Heart left ventricle (tissue), 16 donors: ENCODE measurements at regions not wholly inside any gene's neighbourhood (a gene's known extent, or its start where the extent isn't known, plus 50 kb on each side); places are given as distances from the start of the nearest gene placed in this dataset.

ENCODE experiments used
- ATAC-seq, 4 donors: fragments of 200-7000 bp; cut with Tn5 transposase; one replicate each; pipeline ENCODE4 v1.9.1; 2020 to 2022; ENCODE audit warnings: moderate library complexity in 4 of 4, mild to moderate bottlenecking in 3 of 4, moderate number of reproducible peaks in 1 of 4
- DNase-seq, 5 donors: peaks; one replicate each; pipeline ENCODE4 v3.0.0-alpha.2; 2020
- H3K27ac ChIP-seq, 12 donors: fragments of 200-600 bp; sonication (generic) in 4 of 12; one replicate each; pipeline versions ENCODE4 v1.5.0 to v1.8.0; 2016 to 2022; ENCODE audit warnings: mild to moderate bottlenecking in 2 of 12
- H3K27me3 ChIP-seq, 9 donors: fragments of 200-600 bp; sonication (generic) in 2 of 9; one replicate each; pipeline versions ENCODE4 v1.5.1 to v1.8.0; 2016 to 2022; ENCODE audit warnings: mild to moderate bottlenecking in 3 of 9
- H3K36me3 ChIP-seq, 9 donors: fragments of 200-600 bp; sonication (generic) in 2 of 9; one replicate each; pipeline versions ENCODE4 v1.5.0 to v1.8.0; 2018 to 2022; ENCODE audit warnings: mild to moderate bottlenecking in 2 of 9
- H3K4me1 ChIP-seq, 12 donors: fragments of 200-600 bp; sonication (generic) in 4 of 12; one replicate each; pipeline versions ENCODE4 v1.5.0 to v1.8.0; 2016 to 2022; ENCODE audit warnings: mild to moderate bottlenecking in 3 of 12
- H3K4me3 ChIP-seq, 12 donors: fragments of 200-600 bp; sonication (generic) in 4 of 12; one replicate each; pipeline versions ENCODE4 v1.5.0 to v1.8.0; 2017 to 2022; ENCODE audit warnings: mild to moderate bottlenecking in 9 of 12, moderate library complexity in 4 of 12
- H3K9me3 ChIP-seq, 12 donors: fragments of 200-600 bp; sonication (generic) in 4 of 12; one replicate each; pipeline versions ENCODE4 v1.5.0 to v1.8.0; 2016 to 2022; ENCODE audit warnings: mild to moderate bottlenecking in 1 of 12
- POLR2A ChIP-seq, 2 donors: fragments of 450-650 bp; IDR thresholded peaks; one replicate each; pipeline ENCODE4 v1.6.1; 2017; ENCODE audit warnings: antibody characterized with exemption in 2 of 2, mild to moderate bottlenecking in 2 of 2, moderate library complexity in 2 of 2
- WGBS, 4 donors: extraction: QIAGEN DNeasy Blood & Tissue Kit in 2 of 4; methylation state at CpG; one replicate each; pipeline versions ENCODE4 v1.1.5 to v1.1.7; 2013 to 2018; 5-methylcytosine and 5-hydroxymethylcytosine counted together
- intact Hi-C, 10 donors: fragments of 100-400 bp; cut with DNase I; formaldehyde crosslinking; loops; one replicate each; pipeline versions ENCODE4 v1.11.1 to v1.14.2; 2022
- TF ChIP-seq, protein P1 (sequence below), 12 donors: fragments of 200-600 bp; sonication (generic) in 4 of 12; IDR thresholded peaks; one replicate each; pipeline versions ENCODE4 v1.5.0 to v1.8.0; 2018 to 2022; ENCODE audit warnings: antibody characterized with exemption in 12 of 12, mild to moderate bottlenecking in 5 of 12
- donor health status: ischemic (EF 13 %, LVEDD 7.1; RV severe dilation, severe dysfunction).
- donor health status: healthy with polysubstance abuse.
- donor health status: DM: no; HTN: yes; CAD: no.
- donor health status: DM: no; HTN: no; CAD: no.
- donor health status: ischemic (EF 25% LVEDD 6.9; RV normal size, moderate dysfunction).
- donor health status: ischemic (EF 25% LVEDD 5.7; RV mildly dilated, moderate dysfunction).
- donor health status: healthy.
- donor health status: DM: yes; HTN: yes; CAD: no.
- donor health status: ischemic (EF 35%, LVEDD 5.7; RV mildly dilated, moderate dysfunction).
- donor health status: nonischemic (EF 11% LVEDD 7.7; RV severe dilation, severe dysfunction).
- donor health status: DM: yes; HTN: yes; CAD: no.
- donor health status: PGD.
- donor health status: ischemic (EF 29% LVEDD 5.4; RV normal size, mild dysfunction).
- donor health status: nonischemic (EF 23%, LVEDD 6.1; RV moderate dilation, normal function).

DNA sequence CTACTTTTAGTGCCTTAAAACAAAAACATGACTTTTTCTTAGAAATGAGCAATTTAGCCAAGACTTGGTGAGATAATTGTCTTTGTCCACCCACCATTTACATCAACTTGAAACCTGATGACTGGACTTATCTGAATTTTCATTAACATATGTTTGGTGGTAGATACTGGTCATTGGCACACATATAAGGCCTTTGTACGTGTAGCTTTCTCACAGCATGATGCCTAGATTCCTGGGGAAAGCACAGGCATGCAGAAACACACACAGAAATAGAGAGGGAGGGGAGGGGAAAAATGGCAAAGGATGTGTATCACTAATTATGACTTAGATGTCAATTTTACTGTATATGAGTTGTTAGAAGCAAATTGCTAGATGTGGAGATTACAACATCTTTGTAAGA lies 488.4 kb downstream of the NXPH1 start:
- intact Hi-C loops = no loop called here
- Histone ChIP-seq H3K27ac (no peak overlapping the region), H3K36me3 (no peaks in the 10 kb centered on the region), H3K27me3 (no peaks in the 10 kb centered on the region), H3K9me3 (peaks cover 0 to 18% (median 0%) of the 10 kb centered on the region in 12 donors), H3K4me3 (no peak overlapping the region), H3K4me1 (no peaks in the 10 kb centered on the region)
- no peak for ATAC-seq
- DNase-seq = no peak
- 28 to 42% (median 29%) methylated on average over 1 of the region's 1 CpG for WGBS, 4 donors
- TF ChIP-seq, protein P1, sequence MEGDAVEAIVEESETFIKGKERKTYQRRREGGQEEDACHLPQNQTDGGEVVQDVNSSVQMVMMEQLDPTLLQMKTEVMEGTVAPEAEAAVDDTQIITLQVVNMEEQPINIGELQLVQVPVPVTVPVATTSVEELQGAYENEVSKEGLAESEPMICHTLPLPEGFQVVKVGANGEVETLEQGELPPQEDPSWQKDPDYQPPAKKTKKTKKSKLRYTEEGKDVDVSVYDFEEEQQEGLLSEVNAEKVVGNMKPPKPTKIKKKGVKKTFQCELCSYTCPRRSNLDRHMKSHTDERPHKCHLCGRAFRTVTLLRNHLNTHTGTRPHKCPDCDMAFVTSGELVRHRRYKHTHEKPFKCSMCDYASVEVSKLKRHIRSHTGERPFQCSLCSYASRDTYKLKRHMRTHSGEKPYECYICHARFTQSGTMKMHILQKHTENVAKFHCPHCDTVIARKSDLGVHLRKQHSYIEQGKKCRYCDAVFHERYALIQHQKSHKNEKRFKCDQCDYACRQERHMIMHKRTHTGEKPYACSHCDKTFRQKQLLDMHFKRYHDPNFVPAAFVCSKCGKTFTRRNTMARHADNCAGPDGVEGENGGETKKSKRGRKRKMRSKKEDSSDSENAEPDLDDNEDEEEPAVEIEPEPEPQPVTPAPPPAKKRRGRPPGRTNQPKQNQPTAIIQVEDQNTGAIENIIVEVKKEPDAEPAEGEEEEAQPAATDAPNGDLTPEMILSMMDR (IDR thresholded peaks at IDR 0.05) = no peak
- no peak for TF ChIP-seq POLR2A (IDR thresholded peaks at IDR 0.05)

DNA sequence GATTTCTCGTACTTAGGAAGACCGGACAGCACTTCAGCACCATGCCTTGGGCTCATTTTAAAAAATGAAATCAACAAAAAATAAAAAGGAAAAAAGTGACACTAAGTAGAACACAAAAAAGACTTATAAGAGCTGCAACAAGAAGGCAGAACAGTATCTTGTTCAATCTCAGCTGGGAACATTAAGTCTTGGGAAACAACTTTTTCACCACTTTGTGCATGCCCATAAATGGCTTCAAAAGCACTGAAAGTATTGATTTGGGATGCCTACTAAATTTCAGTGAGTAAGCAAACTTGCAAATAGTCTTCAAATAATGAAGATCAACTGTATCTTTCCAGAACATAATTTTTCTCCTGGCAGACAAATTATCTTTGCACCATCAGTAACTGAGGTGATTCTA lies 489.3 kb downstream of the NXPH1 start:
- TF ChIP-seq POLR2A (IDR thresholded peaks at IDR 0.05) = no peak
- TF ChIP-seq, protein P1 (IDR thresholded peaks at IDR 0.05) = no peak
- Histone ChIP-seq H3K36me3 (no peaks in the 10 kb centered on the region), H3K27me3 (no peaks in the 10 kb centered on the region), H3K4me1 (no peaks in the 10 kb centered on the region), H3K27ac (no peak overlapping the region), H3K4me3 (no peak overlapping the region), H3K9me3 (peaks cover 0 to 22% (median 0%) of the 10 kb centered on the region in 12 donors)
- DNase-seq (no peak), ATAC-seq (no peak)
- 85 to 93% (median 92%) methylated on average over 2 of the region's 2 CpGs for WGBS, 4 donors
- intact Hi-C loops = no loop called here

DNA sequence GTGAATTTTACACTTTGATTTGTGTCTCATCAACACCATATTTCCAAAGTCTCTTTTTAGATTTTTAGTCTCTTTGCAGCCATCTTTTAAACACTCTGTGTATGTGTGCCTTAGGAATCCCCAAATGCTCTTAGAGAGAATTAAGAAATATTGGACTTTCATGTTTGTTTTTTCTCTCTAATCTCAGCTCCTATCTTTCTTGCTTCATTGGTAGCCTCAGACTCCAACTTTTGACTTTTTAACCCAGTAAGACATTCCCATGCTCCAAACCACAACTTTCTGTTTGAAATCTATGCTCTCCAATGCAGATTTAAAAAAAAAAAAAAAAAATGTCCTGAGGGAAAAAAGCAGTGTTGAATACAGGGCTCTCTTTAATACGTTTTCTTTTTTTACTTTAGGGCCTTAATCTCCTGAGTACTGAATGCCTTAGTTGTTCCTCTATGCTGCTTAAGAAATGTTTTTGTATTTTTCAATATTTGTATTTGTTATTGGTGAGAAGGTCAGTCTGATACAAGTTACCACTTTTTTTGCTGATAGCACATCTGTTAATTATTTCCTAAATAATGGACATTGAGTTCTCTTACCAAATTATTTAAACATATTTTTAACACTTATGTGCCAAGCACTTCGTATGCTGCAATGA lies 489.9 kb downstream of the NXPH1 start:
- DNase-seq = no peak
- Histone ChIP-seq H3K36me3 (no peaks in the 10 kb centered on the region), H3K4me3 (no peak overlapping the region), H3K27ac (no peak overlapping the region), H3K4me1 (no peaks in the 10 kb centered on the region), H3K9me3 (peaks cover 0 to 18% (median 0%) of the 10 kb centered on the region in 12 donors), H3K27me3 (no peaks in the 10 kb centered on the region)
- intact Hi-C loops = no loop called here
- 54 to 56% (median 55%) methylated on average over 2 of the region's 2 CpGs for WGBS, 4 donors
- ATAC-seq = no peak
- TF ChIP-seq POLR2A (IDR thresholded peaks at IDR 0.05) = no peak
- TF ChIP-seq, protein P1 (IDR thresholded peaks at IDR 0.05) = no peak

DNA sequence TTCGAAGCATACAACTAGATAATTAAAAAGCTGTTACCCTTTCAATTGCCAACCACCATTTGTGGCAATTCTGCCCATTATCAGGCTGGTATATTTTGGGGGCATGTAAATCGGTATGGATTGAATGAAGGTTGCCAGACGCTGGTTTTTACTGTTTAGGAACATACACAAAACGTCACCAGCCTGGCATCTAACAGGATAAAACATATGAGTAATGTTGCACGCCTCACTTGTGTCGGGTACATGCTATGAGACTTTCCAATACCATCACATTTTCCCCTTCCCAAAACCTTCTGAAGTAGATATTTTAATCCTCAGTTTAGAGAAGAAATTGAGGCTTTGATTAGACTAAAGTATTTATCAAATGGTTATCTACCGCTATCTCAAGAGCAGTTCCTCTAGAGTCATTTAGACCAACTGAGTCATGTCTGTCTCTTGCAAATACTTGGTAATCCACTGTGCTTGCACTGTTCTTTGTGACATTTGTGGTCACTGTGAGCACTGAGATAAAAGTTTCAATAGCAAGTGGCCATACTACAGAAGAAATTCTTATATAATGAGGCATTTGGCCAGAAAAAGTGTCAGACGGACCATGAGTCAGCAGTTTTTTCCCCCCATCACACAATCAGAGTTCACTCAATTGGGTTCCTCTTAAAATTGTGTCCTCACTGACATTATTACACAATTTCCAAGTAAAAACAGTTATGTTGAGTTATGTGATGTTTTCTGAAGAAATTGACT lies 498.7 kb downstream of the NXPH1 start:
- no peak overlapping the region for H3K4me3 ChIP-seq
- no peaks in the 10 kb centered on the region for H3K4me1 ChIP-seq
- intact Hi-C loops = no loop called here
- no peak overlapping the region for H3K27ac ChIP-seq
- no peaks in the 10 kb centered on the region for H3K36me3 ChIP-seq
- peaks cover 0 to 9% (median 0%) of the 10 kb centered on the region in 12 donors for H3K9me3 ChIP-seq
- 60 to 74% (median 68%) methylated on average over 8 of the region's 8 CpGs for WGBS, 4 donors
- DNase-seq (no peak), ATAC-seq (no peak)
- no peaks in the 10 kb centered on the region for H3K27me3 ChIP-seq
- TF ChIP-seq, protein P1 (IDR thresholded peaks at IDR 0.05) = no peak
- no peak for TF ChIP-seq POLR2A (IDR thresholded peaks at IDR 0.05)
